Upper lobe of right lung (tissue), 1 donor: ENCODE measurements at regions not wholly inside any gene's neighbourhood (a gene's known extent, or its start where the extent isn't known, plus 50 kb on each side); places are given as distances from the start of the nearest gene placed in this dataset.

ENCODE experiments used
- ATAC-seq: fragments of 200-7000 bp; cut with Tn5 transposase; one replicate; pipeline ENCODE4 v1.9.1; 2020; ENCODE audit warnings: mild to moderate bottlenecking, moderate library complexity
- DNase-seq: peaks from one replicate; pipeline ENCODE4 v3.0.0-alpha.2; 2020
- H3K27ac ChIP-seq: fragments of 200-600 bp; one replicate; pipeline ENCODE4 v1.8.0; 2022
- H3K27me3 ChIP-seq: fragments of 200-600 bp; one replicate; pipeline ENCODE4 v1.8.0; 2022; ENCODE audit warnings: mild to moderate bottlenecking
- H3K36me3 ChIP-seq: fragments of 200-600 bp; one replicate; pipeline ENCODE4 v1.8.0; 2022
- H3K4me1 ChIP-seq: fragments of 200-600 bp; one replicate; pipeline ENCODE4 v1.8.0; 2022
- H3K4me3 ChIP-seq: fragments of 200-600 bp; one replicate; pipeline ENCODE4 v1.8.0; 2022; ENCODE audit warnings: mild to moderate bottlenecking
- H3K9me3 ChIP-seq: fragments of 200-600 bp; one replicate; pipeline ENCODE4 v1.8.0; 2022
- intact Hi-C: fragments of 100-400 bp; cut with DNase I; formaldehyde crosslinking; loops from one replicate; pipeline ENCODE4 v1.11.0; 2022
- TF ChIP-seq, protein P1 (sequence below): fragments of 200-600 bp; IDR thresholded peaks from one replicate; pipeline ENCODE4 v1.8.0; 2022; ENCODE audit warnings: antibody characterized with exemption
- donor health status: DM: no; HTN: yes; CAD: no; lungs with severe emphysema.

DNA sequence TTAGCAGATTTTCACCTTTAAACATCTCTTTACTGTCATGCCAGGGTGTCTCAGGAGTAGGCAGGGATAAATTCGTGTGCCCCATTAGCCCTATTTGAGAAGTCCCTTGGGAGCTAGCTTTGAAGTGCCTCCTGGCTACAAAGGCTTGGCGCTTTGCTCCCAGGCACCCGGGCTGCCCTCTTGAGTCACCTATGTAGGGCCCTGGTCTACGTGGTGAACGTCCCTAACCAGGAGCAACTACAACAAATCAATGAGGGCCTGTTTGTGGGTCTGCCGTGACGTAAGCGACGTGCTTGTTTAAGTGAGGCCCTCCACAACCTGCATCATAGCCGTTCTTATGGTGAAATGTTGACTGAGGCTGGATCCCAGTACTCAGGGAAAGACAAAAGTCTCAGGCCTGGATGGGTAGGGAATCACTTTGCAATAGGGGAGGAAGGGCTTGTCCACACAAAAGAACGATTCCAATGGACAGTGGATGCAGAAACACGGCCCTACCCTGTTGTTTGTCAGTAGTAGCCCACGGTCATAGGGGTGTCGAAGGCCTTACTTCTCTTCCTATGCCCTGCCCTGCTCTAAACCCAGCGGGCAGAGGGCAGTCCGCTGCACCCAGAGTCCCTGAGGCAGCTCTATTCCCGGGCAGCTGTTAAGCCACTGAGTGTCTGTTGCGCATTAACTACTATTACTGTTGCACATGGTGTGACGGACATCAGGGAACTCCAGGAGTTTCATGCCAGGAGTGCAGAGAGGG is 93.9 kb downstream of the INHBB start:
- H3K27me3 ChIP-seq = peaks cover 26% of the 10 kb centered on the region
- H3K27ac ChIP-seq = no peak overlapping the region
- ATAC-seq = no peak
- no peaks in the 10 kb centered on the region for H3K36me3 ChIP-seq
- no peak overlapping the region for H3K4me3 ChIP-seq
- TF ChIP-seq, protein P1, sequence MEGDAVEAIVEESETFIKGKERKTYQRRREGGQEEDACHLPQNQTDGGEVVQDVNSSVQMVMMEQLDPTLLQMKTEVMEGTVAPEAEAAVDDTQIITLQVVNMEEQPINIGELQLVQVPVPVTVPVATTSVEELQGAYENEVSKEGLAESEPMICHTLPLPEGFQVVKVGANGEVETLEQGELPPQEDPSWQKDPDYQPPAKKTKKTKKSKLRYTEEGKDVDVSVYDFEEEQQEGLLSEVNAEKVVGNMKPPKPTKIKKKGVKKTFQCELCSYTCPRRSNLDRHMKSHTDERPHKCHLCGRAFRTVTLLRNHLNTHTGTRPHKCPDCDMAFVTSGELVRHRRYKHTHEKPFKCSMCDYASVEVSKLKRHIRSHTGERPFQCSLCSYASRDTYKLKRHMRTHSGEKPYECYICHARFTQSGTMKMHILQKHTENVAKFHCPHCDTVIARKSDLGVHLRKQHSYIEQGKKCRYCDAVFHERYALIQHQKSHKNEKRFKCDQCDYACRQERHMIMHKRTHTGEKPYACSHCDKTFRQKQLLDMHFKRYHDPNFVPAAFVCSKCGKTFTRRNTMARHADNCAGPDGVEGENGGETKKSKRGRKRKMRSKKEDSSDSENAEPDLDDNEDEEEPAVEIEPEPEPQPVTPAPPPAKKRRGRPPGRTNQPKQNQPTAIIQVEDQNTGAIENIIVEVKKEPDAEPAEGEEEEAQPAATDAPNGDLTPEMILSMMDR = no peak
- no peaks in the 10 kb centered on the region for H3K9me3 ChIP-seq
- intact Hi-C loops = no loop called here
- DNase-seq = no peak
- peaks cover 3% of the 10 kb centered on the region for H3K4me1 ChIP-seq

DNA sequence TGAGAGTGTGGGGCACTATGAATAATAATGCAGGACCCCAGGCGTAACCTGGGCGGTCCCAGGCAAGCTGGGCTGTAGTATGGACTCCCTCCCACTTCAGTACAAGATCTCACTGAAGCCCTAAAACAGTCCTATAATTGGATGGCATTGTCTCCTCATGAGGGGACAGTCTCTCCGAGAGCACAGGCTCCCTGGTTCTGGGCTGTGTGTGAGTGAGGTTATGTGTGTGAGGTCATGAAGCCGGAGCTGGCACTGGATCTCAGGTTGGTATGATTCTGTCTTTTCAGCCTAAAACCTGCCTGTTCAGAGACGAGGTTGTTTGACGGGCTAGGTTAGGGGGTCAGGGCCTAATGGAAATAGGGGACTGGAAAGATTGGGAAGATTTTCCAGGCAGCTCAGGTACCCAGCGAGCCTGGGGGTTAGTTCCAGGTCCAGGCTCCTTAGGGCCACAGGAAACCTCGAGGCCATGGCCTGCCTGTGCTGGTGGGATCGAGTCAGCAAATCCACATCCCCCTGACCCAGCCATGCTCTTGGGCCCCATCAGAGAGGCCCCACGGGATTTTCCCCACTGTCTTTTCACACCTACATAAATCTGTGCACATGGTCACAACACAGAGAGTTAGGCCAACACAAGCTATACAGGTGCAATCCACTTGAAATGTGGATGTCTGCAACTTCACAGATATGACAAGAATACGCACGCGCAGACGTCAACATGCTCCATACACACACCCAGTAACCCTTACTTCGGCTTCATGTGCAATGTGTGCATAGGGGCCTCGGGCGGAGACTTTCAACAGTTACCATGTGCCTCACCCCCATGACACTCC is 94.8 kb downstream of the INHBB start:
- DNase-seq (peak; percentile 40), ATAC-seq (no peak)
- H3K27me3 ChIP-seq = peaks cover 26% of the 10 kb centered on the region
- peaks cover 3% of the 10 kb centered on the region for H3K4me1 ChIP-seq
- no peaks in the 10 kb centered on the region for H3K9me3 ChIP-seq
- TF ChIP-seq, protein P1 = no peak
- no peak overlapping the region for H3K4me3 ChIP-seq
- H3K36me3 ChIP-seq = no peaks in the 10 kb centered on the region
- H3K27ac ChIP-seq = no peak overlapping the region
- intact Hi-C loops = no loop called here

DNA sequence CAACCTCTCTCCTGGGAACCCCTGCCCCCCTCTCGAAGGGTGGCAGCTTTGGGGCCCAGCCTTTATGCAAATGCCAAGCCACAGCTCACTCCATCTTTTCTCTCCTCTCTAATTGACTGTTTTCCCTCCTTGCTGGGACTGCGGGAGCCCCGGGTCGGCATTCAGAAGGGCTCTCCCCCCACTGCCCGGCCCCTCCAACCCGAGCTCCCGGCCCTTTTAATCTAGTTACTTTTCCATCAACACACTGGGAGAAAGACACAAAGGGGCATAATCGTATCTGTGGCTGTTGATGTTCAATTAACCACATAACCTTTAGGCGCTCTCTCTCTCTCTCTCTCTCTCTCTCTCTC is 95.4 kb downstream of the INHBB start:
- Histone ChIP-seq H3K27me3 (peaks cover 26% of the 10 kb centered on the region), H3K4me1 (peaks cover 3% of the 10 kb centered on the region), H3K9me3 (no peaks in the 10 kb centered on the region), H3K36me3 (no peaks in the 10 kb centered on the region), H3K4me3 (no peak overlapping the region), H3K27ac (no peak overlapping the region)
- intact Hi-C loops = no loop called here
- TF ChIP-seq, protein P1 = no peak
- DNase-seq = no peak
- no peak for ATAC-seq

DNA sequence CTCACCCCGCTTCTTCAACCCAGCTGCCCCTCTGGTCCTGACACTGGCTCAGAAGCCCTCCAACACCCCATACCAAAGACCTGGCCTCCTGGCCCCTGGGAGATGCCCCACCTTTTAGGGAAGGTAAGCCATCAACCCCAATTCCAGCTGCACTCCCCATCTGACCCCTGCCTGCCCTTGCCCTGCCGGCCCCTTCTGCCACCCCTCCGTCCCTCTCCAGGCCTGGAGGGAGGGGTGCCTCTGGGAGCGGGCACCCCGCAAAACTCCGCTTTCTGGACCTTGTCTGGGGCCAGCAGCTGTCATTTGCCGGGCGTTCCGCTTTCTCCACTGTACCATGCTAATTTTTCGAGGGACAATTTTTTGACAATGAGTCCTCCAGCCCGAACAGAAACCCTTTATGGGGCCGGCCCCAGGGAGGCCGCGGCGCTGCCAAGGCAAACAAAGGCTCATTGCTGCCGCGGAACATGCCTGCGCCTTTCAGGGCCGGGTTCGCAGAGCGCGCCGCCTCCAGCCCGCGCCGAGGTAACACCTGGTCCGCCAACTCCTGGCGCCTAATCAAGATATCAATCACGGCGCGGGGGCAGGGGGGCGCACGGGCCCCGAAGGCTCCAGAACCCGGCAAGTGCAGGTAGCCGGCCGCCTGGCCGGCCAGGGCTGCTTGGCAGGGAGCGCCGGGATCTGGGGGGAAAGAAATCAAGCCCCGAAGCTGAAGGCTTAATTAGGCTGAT is 96.0 kb downstream of the INHBB start:
- ATAC-seq = peak; percentile 69
- peak overlapping the region; percentile 48 for H3K4me3 ChIP-seq

DNA sequence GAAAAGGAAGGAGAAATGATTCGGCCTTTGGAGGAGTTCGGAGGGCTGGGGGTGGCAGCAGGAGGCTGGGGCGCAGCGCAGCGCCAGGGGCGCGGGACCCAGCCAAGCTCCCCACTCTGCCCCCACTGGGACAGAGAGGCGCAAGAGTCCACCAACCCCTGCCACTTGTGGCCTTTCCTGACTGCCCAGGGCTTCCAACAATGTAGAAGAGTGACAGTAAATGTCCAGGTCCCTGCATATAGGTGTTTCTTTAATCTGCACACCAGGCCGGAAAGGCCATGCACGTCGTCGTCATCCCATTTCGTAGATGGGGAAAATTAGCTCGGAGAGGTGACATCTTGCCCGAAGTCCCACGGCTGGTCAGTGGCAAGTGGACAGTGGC is 96.6 kb downstream of the INHBB start:
- Histone ChIP-seq H3K27ac (peak overlapping the region; percentile 75), H3K4me3 (peak overlapping the region; percentile 48), H3K9me3 (no peaks in the 10 kb centered on the region), H3K36me3 (no peaks in the 10 kb centered on the region), H3K4me1 (peaks cover 3% of the 10 kb centered on the region), H3K27me3 (peaks cover 26% of the 10 kb centered on the region)
- DNase-seq = no peak
- ATAC-seq = peak; percentile 8
- intact Hi-C loops = no loop called here
- TF ChIP-seq, protein P1 = no peak

More for the DNA sequence above, 96.0 kb downstream of the INHBB start:
- intact Hi-C loops = no loop called here
- Histone ChIP-seq H3K4me1 (peaks cover 3% of the 10 kb centered on the region), H3K27me3 (peaks cover 26% of the 10 kb centered on the region), H3K36me3 (no peaks in the 10 kb centered on the region), H3K9me3 (no peaks in the 10 kb centered on the region), H3K27ac (peak overlapping the region; percentile 75)
- DNase-seq = peak; percentile 85
- TF ChIP-seq, protein P1 = no peak
